Pancreas (tissue), 10 donors: ENCODE measurements at regions not wholly inside any gene's neighbourhood (a gene's known extent, or its start where the extent isn't known, plus 50 kb on each side); places are given as distances from the start of the nearest gene placed in this dataset.

Experiments used
- ATAC-seq, 4 donors: fragments of 200-7000 bp; cut with Tn5 transposase; one replicate each; pipeline versions ENCODE4 v1.8.0 to v1.9.1; 2020; ENCODE audit warnings: mild to moderate bottlenecking in 4 of 4, moderate library complexity in 4 of 4
- DNase-seq, 6 donors: peaks; one replicate each; pipeline ENCODE4 v3.0.0-alpha.2; 2020
- FAIRE-seq: peaks from 2 replicates; lab custom pipeline; 2012; peaks lifted over from hg19 to GRCh38; lab: Jason Lieb, UNC
- H3K27ac ChIP-seq, 4 donors: fragments of 200-600 bp; sonication (generic); 1 replicate in 3 of 4; 2 replicates in 1 of 4; pipeline versions ENCODE4 v1.5.0 to v1.8.0; 2020
- H3K27me3 ChIP-seq, 4 donors: fragments of 200-600 bp; one replicate each; pipeline ENCODE4 v1.8.0; 2021
- H3K36me3 ChIP-seq, 3 donors: fragments of 200-600 bp; sonication (generic) in 1 of 3; one replicate each; pipeline versions ENCODE4 v1.5.0 to v1.8.0; 2020 to 2021
- H3K4me1 ChIP-seq, 3 donors: fragments of 200-600 bp; one replicate each; pipeline ENCODE4 v1.8.0; 2021
- H3K4me3 ChIP-seq, 4 donors: fragments of 200-600 bp; sonication (generic) in 2 of 4; one replicate each; pipeline versions ENCODE4 v1.5.0 to v1.8.0; 2020 to 2021
- H3K9me3 ChIP-seq, 4 donors: fragments of 200-600 bp; one replicate each; pipeline ENCODE4 v1.8.0; 2021
- CTCF ChIP-seq, 4 donors: fragments of 200-600 bp; sonication (generic) in 3 of 4; IDR thresholded peaks; one replicate each; pipeline versions ENCODE4 v1.5.0 to v1.8.0; 2021; ENCODE audit warnings: antibody characterized with exemption in 4 of 4
- WGBS, 2 donors: extraction: QIAGEN DNeasy Blood & Tissue Kit; methylation state at CpG; one replicate each; pipeline ENCODE4 v1.1.7; 2013; 5-methylcytosine and 5-hydroxymethylcytosine counted together
- intact Hi-C, 3 donors: fragments of 100-400 bp; cut with DNase I; formaldehyde crosslinking; loops; one replicate each; pipeline versions ENCODE4 v1.11.1 to v1.14.2; 2022
- donor health status: healthy with polysubstance abuse.
- donor health status: DM: no; HTN: no; CAD: no; lungs with moderate emphysema.
- donor health status: DM: no; HTN: no; CAD: no.
- donor health status: control.
- donor health status: control.
- donor health status: Bipolar disorder and iron deficiency.
- donor health status: DM: yes; HTN: yes; CAD: no.
- donor health status: DM: no; HTN: no; CAD: no.
- donor health status: DM: no; HTN: no; CAD: no.
- donor health status: DM: yes; HTN: yes; CAD: no.

GRCh38 chr1:81671038-81671437 is 129.7 kb upstream of the ADGRL2 start:
- H3K4me3 ChIP-seq: no peak overlapping the region
- no peaks in the 10 kb centered on the region for H3K27me3 ChIP-seq
- peaks cover 0 to 3% (median 0%) of the 10 kb centered on the region in 3 donors for H3K4me1 ChIP-seq
- no peak overlapping the region for H3K27ac ChIP-seq
- DNase-seq (no peak), ATAC-seq (peak in 3 of 4 donors; percentile 18 to 29 (median 19)), FAIRE-seq (no peak)
- no peaks in the 10 kb centered on the region for H3K9me3 ChIP-seq
- WGBS, 2 donors: 68 to 70% methylated on average over 3 of the region's 3 CpGs
- H3K36me3 ChIP-seq: no peaks in the 10 kb centered on the region
- no peak for TF ChIP-seq CTCF (IDR thresholded peaks at IDR 0.05)
- intact Hi-C loops: no loop called here

GRCh38 chr1:81670286-81670685 is 130.4 kb upstream of the ADGRL2 start:
- WGBS, 2 donors: 27% methylated on average over 6 of the region's 6 CpGs
- TF ChIP-seq CTCF (IDR thresholded peaks at IDR 0.05): no peak
- intact Hi-C loops: no loop called here
- Histone ChIP-seq H3K27me3 (no peaks in the 10 kb centered on the region), H3K4me3 (no peak overlapping the region), H3K9me3 (no peaks in the 10 kb centered on the region), H3K4me1 (peaks cover 0 to 3% (median 0%) of the 10 kb centered on the region in 3 donors), H3K27ac (no peak overlapping the region), H3K36me3 (no peaks in the 10 kb centered on the region)
- peak; percentile 85 to 99 (median 95) for ATAC-seq
- peak in 5 of 6 donors; percentile 54 to 83 (median 66) for DNase-seq
- no peak for FAIRE-seq

- no peaks in the 10 kb centered on the region for H3K27me3 ChIP-seq
- H3K4me1 ChIP-seq: peaks cover 0 to 3% (median 0%) of the 10 kb centered on the region in 3 donors
- no peak for FAIRE-seq
- 94 to 95% methylated on average over 2 of the region's 2 CpGs for WGBS, 2 donors
- no peaks in the 10 kb centered on the region for H3K36me3 ChIP-seq
- no peak overlapping the region for H3K27ac ChIP-seq
- ATAC-seq: no peak
- no peak overlapping the region for H3K4me3 ChIP-seq
- DNase-seq: no peak
- TF ChIP-seq CTCF (IDR thresholded peaks at IDR 0.05): no peak
- intact Hi-C loops: no loop called here
- H3K9me3 ChIP-seq: no peaks in the 10 kb centered on the region
Observed at GRCh38 chr1:81666586-81666985, 134.1 kb upstream of the ADGRL2 start.

- ATAC-seq (no peak), FAIRE-seq (no peak), DNase-seq (no peak)
- Histone ChIP-seq H3K27ac (no peak overlapping the region), H3K4me1 (no peaks in the 10 kb centered on the region), H3K27me3 (no peaks in the 10 kb centered on the region), H3K9me3 (no peaks in the 10 kb centered on the region), H3K36me3 (no peaks in the 10 kb centered on the region), H3K4me3 (no peak overlapping the region)
- WGBS, 2 donors: 56 to 61% methylated on average over 1 of the region's 1 CpG
- no peak for TF ChIP-seq CTCF (IDR thresholded peaks at IDR 0.05)
- intact Hi-C loops: no loop called here
Observed at GRCh38 chr1:81664341-81664740, 136.4 kb upstream of the ADGRL2 start.

DNA sequence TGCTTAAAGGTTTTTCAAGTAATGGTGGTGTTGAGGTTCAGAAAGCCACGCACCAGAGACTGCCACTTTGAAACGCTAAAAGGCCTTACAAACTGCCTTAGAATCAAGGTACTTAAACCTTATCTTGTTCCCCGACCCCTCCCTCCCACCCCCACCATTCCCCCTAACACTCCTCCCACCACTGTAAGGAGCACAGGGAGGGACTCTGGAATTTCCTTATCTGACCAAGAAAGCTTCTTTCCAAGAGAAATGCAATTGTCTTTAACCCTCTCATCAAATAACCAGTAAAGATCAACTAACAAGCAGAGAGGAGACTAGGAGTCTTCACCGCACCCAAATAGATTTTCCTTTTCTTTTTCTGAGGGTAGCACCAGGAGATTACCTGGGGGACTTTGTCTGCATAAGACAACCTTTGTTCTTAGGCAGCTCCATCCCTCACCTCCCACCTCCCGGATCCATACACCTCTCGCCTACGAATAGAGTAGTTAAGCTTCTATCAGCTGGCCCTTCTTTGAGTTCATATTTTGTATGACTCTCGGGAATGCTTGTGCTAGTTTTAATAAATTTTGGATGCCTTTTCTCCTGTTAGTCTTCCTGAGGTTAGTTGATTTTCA is 137.7 kb upstream of the ADGRL2 start:
- WGBS, 2 donors: 76 to 81% methylated on average over 8 of the region's 8 CpGs
- no peaks in the 10 kb centered on the region for H3K36me3 ChIP-seq
- H3K9me3 ChIP-seq: no peaks in the 10 kb centered on the region
- DNase-seq: no peak
- no peak overlapping the region for H3K4me3 ChIP-seq
- intact Hi-C loops: no loop called here
- H3K27me3 ChIP-seq: no peaks in the 10 kb centered on the region
- no peak overlapping the region for H3K27ac ChIP-seq
- no peak for TF ChIP-seq CTCF (IDR thresholded peaks at IDR 0.05)
- no peak for ATAC-seq
- no peaks in the 10 kb centered on the region for H3K4me1 ChIP-seq
- FAIRE-seq: no peak
